ENCODE measurements at regions not wholly inside any gene's neighbourhood (a gene's known extent, or its start where the extent isn't known, plus 50 kb on each side); places are given as distances from the start of the nearest gene placed in this dataset.
"Not testable (repeated sequence)": the region's sequence is repeated elsewhere in the genome, so short reads cannot be mapped to it uniquely, and the experiment has no call there.

DNA sequence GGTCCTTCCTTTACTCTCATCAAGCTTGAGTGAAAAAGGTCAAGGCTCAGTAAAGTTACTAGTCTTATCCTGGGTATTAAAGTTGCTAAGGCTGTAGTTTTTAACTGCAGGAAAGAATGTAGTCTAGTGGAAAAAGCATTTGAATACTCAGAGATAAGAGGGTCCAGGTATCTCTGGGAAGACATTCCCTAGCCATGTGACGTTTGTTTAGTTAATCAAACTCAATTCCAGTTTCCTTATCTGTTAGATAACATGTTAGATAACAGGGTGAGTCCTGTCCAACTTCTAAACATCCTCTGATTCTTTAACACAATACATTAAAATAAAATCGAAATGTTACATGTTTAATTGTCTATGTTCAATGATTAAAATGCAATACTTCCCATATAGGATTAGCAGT is 720.7 kb upstream of the LMO3 start:
- no peak for TF ChIP-seq JUND (IDR thresholded peaks at IDR 0.05; ENCODE audit: low read depth)
- in situ Hi-C loops (cut with HindIII; ENCODE audit: low pct_unique_long_range_greater_than_20kb, low sequenced_read_pairs) = no loop called here
- DNase-seq (ENCODE audit: low read depth in 1 of 2, low spot score in 1 of 2) = no peak

DNA sequence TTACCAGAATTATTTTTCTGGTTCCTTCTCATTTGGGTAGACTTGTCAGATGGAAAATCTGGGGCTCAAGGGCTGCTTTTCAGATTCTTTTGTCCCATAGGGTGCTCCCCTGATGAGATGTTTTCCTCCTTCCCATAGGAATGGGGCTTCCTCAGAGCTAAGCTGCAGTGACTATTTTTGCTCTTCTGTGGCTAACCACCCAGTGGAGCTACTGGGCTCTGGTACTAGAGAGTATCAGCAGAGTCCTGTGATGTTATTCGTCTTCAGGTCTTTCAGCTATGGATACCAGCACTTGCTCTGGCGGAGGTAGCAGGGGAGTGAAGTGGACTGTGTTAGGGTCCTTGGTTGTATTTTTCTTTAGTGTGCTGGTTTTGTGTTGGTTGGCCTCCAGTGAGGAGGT is 716.1 kb upstream of the LMO3 start:
- no peak for TF ChIP-seq JUND (IDR thresholded peaks at IDR 0.05; ENCODE audit: low read depth)
- DNase-seq (ENCODE audit: low read depth in 1 of 2, low spot score in 1 of 2) = no peak
- in situ Hi-C loops (cut with HindIII; ENCODE audit: low pct_unique_long_range_greater_than_20kb, low sequenced_read_pairs) = no loop called here

DNA sequence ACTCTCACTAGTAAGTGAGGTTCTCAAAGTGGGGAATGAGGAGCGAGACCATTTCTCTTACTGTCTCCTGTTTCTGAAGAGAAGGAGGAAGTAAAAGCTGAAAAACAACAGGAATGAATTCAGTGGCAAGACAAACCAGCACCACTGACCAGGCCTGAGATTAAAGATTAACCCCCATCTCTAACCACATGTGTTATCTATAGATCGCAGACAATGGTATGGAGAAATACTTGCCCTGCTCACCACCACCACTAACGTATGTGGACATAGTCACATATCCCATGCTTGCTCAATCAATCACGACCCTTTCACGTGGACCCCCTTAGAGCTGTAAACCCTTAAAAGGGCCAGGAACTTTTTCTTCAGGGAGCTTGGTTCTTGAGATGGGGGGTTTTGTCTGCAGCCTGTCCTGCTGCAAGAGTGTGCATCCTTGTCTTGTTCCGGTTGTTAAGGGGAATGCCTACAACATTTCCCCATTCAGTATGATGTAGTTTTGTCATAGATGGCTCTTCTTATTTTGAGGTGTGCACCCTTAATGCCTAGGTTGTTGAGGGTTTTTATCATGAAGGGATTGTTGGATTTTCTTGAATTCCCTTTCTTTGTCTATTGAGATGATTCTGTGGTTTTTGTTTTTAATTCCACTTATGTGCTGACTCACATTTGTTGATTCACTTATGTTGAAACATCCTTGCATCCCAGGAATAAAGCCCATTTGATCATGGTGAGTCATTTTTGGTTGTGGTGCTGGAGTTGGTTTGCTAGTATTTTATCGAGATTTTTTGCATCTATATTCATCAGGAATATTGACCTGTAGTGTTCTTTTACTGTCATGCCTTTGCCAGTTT is 698.8 kb upstream of the LMO3 start:
- TF ChIP-seq JUND (IDR thresholded peaks at IDR 0.05; ENCODE audit: low read depth) = no peak
- in situ Hi-C loops (cut with HindIII; ENCODE audit: low pct_unique_long_range_greater_than_20kb, low sequenced_read_pairs) = no loop called here
- no peak for DNase-seq (ENCODE audit: low read depth in 1 of 2, low spot score in 1 of 2)

DNA sequence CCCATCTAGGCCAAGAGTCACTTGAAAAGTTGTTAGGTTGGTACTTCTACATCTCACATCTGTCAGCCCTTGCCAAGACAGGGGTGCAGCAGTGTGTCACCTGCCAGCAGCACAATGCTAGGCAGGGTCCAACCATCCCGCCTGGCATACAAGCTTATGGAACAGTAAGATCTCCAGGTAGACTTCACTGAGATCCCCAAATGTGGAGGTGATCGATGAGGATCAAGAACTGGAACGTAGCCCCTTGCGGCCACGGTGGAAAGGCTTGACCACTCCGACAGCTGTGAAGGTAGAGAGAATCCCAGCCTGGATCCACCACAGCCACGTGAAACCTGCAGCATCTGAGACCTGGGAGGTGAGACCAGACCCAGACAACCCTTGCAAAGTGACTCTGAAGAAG is 696.0 kb upstream of the LMO3 start:
- in situ Hi-C loops (cut with HindIII; ENCODE audit: low pct_unique_long_range_greater_than_20kb, low sequenced_read_pairs) = no loop called here
- TF ChIP-seq JUND (IDR thresholded peaks at IDR 0.05; ENCODE audit: low read depth) = no peak
- no peak for DNase-seq (ENCODE audit: low read depth in 1 of 2, low spot score in 1 of 2)

DNA sequence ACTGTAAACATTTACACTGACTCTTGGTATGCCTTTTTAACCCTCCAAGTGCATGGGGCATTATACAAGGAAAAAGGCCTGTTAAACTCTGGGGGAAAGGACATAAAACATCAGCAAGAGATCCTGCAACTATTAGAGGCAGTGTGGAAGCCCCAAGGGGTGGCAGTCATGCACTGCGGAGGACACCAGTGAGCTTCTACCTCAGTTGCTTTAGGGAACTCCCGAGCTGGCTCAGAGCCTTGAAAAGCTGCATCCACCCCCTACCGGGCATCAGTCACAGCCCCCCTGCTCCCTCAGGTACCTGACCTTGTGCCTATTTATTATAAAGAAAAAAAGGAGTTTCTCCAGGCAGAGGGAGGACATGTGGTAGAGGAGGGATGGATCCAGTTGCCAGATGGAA is 695.6 kb upstream of the LMO3 start:
- in situ Hi-C loops (cut with HindIII; ENCODE audit: low pct_unique_long_range_greater_than_20kb, low sequenced_read_pairs) = no loop called here
- no peak for TF ChIP-seq JUND (IDR thresholded peaks at IDR 0.05; ENCODE audit: low read depth)
- no peak for DNase-seq (ENCODE audit: low read depth in 1 of 2, low spot score in 1 of 2)

DNA sequence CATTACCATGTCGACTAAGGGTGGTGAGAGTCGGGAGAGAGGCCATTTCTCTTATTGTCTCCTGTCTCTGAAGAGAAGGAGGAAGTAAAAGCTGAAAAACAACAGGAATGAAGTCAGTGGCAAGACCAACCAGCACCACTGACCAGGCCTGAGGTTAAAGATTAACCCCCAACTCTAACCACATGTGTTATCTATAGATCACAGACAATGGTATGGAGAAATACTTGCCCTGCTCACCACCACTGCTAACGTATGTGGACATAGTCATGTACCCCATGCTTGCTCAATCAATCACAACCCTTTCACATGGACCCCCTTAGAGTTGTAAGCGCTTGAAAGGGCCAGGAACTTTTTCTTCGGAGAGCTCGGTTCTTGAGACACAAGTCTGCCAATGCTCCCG is 690.9 kb upstream of the LMO3 start:
- TF ChIP-seq JUND (IDR thresholded peaks at IDR 0.05; ENCODE audit: low read depth) = no peak
- in situ Hi-C loops (cut with HindIII; ENCODE audit: low pct_unique_long_range_greater_than_20kb, low sequenced_read_pairs) = no loop called here
- DNase-seq (ENCODE audit: low read depth in 1 of 2, low spot score in 1 of 2) = no peak

DNA sequence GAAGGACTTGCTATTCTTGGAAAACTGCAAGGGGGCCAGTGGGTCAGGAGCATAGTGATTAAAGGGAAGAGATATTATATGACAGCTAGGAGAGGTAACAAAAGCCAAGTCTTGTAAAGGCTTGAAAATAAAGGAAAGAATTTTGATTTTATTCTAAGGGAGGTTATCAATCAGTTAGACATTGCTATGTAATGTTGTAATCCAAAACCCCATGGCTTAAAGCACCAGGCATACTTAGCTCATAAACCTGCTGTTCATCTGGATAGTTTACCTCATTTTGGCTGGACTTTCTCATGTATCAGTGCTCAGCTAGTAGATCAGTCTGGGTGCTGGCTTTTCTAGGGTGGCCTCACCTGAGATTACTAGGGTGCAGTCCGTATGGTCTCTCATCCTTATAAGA is 680.9 kb upstream of the LMO3 start:
- DNase-seq (ENCODE audit: low read depth in 1 of 2, low spot score in 1 of 2) = no peak
- in situ Hi-C loops (cut with HindIII; ENCODE audit: low pct_unique_long_range_greater_than_20kb, low sequenced_read_pairs) = no loop called here
- no peak for TF ChIP-seq JUND (IDR thresholded peaks at IDR 0.05; ENCODE audit: low read depth)

DNA sequence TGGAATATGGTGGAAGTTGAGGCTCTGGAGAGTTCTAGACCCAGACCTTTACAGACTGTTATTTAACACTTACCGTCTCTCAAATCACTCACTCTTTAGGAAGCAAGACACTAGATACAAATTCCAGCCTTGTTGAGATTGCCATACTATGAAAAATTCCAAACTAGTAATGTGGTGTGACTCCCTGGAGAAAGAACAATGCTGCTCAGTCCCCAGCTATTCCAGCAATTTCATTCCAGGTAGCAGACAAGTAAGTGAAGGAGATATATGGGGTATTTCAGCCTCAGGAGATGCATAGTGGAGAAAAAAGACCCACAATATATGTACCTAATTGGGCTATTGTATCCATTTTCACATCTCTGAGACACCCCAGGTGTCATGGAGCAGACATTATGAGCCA is 678.9 kb upstream of the LMO3 start:
- TF ChIP-seq JUND (IDR thresholded peaks at IDR 0.05; ENCODE audit: low read depth) = no peak
- in situ Hi-C loops (cut with HindIII; ENCODE audit: low pct_unique_long_range_greater_than_20kb, low sequenced_read_pairs) = no loop called here
- no peak for DNase-seq (ENCODE audit: low read depth in 1 of 2, low spot score in 1 of 2)

DNA sequence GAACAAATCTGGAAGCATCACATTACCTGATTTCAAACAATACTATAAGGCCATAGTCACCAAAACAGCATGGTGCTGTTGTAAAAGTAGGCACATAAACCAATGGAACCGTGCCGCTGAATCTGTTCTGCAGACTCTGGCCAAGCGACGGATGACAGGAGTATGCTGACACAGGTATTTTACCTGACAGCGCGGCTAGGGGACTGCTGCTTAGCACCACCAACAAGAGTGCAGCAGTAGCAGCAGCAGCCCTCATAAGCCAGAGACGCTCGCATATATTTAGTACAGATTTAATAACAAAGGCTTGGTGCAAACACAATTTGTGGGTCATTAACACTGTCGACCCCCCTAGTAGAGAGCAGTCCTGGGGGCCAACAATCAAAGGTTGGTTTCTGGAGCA is 677.6 kb upstream of the LMO3 start:
- no peak for TF ChIP-seq JUND (IDR thresholded peaks at IDR 0.05; ENCODE audit: low read depth)
- in situ Hi-C loops (cut with HindIII; ENCODE audit: low pct_unique_long_range_greater_than_20kb, low sequenced_read_pairs) = no loop called here
- DNase-seq (ENCODE audit: low read depth in 1 of 2, low spot score in 1 of 2) = peak in 1 of 2 experiments; percentile 11

DNA sequence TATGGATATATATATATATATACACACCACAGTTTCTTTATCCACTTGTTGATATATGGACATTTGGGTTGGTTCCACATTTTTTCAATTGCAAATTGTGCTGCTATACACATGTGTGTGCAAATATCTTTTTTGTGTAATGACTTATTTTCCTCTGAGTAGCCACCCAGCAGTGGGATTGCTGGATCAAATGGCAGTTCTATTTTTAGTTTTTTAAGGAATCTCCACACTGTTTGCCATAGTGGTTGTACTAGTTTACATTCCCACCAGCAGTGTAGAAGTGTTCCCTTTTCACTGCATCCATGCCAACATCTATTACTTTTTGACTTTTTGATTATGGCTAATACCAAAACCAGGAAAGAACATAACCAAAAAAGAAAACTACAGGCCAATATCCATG is 676.2 kb upstream of the LMO3 start:
- in situ Hi-C loops (cut with HindIII; ENCODE audit: low pct_unique_long_range_greater_than_20kb, low sequenced_read_pairs); DNase-seq (ENCODE audit: low read depth in 1 of 2, low spot score in 1 of 2): not testable (repeated sequence)

DNA sequence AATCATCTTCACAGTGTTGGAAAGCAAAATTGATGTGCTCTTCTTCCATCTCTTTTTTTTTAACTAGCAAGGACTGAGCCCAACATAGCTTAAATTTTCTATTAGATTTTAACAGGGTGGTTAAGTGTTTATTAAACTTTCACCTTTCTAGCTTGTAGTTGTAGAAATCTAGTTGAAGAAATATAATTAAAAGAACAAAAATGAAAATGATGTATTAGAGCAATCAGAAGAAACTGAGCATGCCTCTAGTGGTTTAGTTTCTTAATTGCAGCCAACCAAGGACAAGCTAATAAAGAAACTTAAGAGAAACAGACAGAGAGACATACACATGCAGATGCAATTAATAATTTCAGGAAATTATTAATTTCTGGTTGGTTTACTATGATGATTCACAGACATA is 673.0 kb upstream of the LMO3 start:
- no peak for TF ChIP-seq JUND (IDR thresholded peaks at IDR 0.05; ENCODE audit: low read depth)
- peak; percentile 6 to 27 for DNase-seq (ENCODE audit: low read depth in 1 of 2, low spot score in 1 of 2)
- in situ Hi-C loops (cut with HindIII; ENCODE audit: low pct_unique_long_range_greater_than_20kb, low sequenced_read_pairs) = no loop called here

DNA sequence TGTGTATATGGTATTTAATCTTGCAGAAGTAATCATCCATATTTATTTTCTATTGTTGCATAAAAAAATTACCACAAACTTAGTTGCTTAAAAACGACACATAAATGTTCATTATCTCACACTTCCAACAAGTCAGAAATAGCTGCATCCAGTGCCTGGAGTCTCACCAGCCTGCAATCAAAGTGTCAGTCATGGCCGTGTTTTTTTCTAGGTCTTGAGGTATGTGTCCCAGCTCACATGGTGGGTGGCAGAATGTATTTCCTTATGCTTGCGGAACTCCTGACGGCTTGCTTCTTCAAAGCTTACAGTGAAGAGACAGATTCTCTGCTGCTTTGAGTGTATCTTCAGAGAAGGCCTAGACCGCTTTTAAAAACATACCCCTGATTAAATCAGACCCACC is 670.2 kb upstream of the LMO3 start:
- DNase-seq (ENCODE audit: low read depth in 1 of 2, low spot score in 1 of 2) = no peak
- in situ Hi-C loops (cut with HindIII; ENCODE audit: low pct_unique_long_range_greater_than_20kb, low sequenced_read_pairs) = no loop called here
- no peak for TF ChIP-seq JUND (IDR thresholded peaks at IDR 0.05; ENCODE audit: low read depth)

DNA sequence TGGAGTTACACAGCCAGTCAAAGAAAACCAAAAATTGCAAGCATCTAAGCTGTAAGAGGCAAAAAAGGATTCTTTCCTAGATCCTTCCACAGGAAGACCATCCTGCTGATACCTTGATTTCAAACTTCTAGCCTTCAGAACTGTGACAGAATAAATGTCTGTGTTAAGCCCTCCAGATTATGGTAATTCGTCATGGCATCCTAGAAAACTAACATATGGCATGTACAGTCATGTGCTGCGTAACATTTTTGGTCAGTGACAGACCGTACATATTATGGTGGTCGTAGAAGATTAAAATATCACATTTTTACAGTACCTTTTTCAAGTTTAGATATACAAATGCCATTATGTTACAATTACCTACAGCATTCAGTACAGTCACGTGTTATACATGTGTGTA is 660.9 kb upstream of the LMO3 start:
- in situ Hi-C loops (cut with HindIII; ENCODE audit: low pct_unique_long_range_greater_than_20kb, low sequenced_read_pairs) = no loop called here
- TF ChIP-seq JUND (IDR thresholded peaks at IDR 0.05; ENCODE audit: low read depth) = no peak
- DNase-seq (ENCODE audit: low read depth in 1 of 2, low spot score in 1 of 2) = no peak

DNA sequence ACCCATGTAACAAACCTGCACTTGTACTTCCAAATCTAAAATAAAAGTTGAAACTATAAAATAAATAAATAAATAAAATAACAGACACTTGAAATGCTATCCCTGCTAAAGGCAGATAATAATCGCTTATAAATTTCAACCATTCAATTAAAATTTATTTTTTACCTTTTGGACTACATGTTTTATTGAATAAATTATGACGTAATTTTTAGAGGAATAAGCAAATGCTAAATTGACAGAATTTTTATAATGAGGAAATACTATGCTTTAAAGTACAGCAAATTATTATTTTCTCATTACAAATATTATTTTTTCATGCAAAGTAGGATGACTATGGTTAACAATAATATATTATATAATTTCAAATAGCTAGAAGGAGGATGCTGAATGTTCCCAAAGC is 658.6 kb upstream of the LMO3 start:
- TF ChIP-seq JUND (IDR thresholded peaks at IDR 0.05; ENCODE audit: low read depth) = no peak
- DNase-seq (ENCODE audit: low read depth in 1 of 2, low spot score in 1 of 2) = no peak
- in situ Hi-C loops (cut with HindIII; ENCODE audit: low pct_unique_long_range_greater_than_20kb, low sequenced_read_pairs) = no loop called here

All from T47D (cell line).